ENCODE measurements at regions not wholly inside any gene's neighbourhood (a gene's known extent, or its start where the extent isn't known, plus 50 kb on each side); places are given as distances from the start of the nearest gene placed in this dataset.

DNA sequence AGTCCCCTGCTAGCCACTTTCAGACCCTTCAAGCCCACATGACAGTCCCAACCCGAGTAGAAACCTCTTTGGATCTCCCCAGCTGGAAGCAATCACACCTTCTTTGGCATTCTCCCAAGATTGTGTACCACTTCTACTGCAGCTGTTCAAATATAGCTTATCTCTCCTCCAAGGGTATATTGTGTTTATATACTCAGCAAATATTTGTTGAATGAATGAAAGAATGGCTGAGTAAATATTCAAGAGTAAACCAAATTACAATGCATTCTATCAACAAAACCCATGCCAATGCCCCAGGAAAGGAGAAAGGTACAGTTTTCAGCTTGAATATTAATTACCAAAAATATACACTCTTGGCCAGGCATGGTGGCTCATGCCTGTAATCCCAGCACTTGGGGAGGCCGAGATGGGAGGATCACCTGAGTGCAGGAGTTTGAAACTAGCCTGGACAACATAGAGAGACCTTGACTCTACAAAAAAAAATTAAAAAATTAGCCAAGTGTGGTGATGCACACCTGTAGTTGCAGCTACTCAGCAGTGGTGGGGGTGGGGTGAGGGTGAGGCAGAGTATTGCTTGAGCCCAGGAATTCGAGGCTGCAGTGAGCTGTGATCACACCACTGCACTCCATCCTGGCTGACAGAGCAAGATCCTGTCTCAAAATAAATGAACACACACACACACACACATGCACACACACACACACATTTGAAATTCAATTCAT, 68.5 kb downstream of the NIBAN1 start:
- Histone ChIP-seq H2AFZ (ENCODE audit: low read length) (no peak overlapping the region), H3K9me3 (ENCODE audit: low read length) (no peaks in the 10 kb centered on the region), H3K79me2 (ENCODE audit: low read length) (no peaks in the 10 kb centered on the region), H3K4me3 (ENCODE audit: low read length) (no peak overlapping the region), H3K9me2 (replicated peaks; ENCODE audit: low read length) (no peaks in the 10 kb centered on the region), H3K27ac (ENCODE audit: low read length) (0 out of 2 replicates have a peak overlapping the region, but pooled peaks have one; percentile 20), H3K4me1 (ENCODE audit: insufficient read depth, low read length) (peaks cover 13% of the 10 kb centered on the region), H3K36me3 (ENCODE audit: low read depth, low read length) (no peaks in the 10 kb centered on the region), H3F3A (ENCODE audit: low read length, unreplicated experiment) (no peaks in the 10 kb centered on the region), H3K27me3 (ENCODE audit: low read length) (no peaks in the 10 kb centered on the region), H3K4me2 (ENCODE audit: low read length) (peak overlapping the region; percentile 38), H4K20me1 (ENCODE audit: low read length) (no peaks in the 10 kb centered on the region), H3K9ac (ENCODE audit: low read length) (no peak overlapping the region)
- intact Hi-C loops (cut with micrococcal nuclease) = loop anchor here (10.0 kb wide), 1 partner anchor 49 kb away; no protein-coding TSS in a partner anchor
- TF ChIP-seq, protein P1, sequence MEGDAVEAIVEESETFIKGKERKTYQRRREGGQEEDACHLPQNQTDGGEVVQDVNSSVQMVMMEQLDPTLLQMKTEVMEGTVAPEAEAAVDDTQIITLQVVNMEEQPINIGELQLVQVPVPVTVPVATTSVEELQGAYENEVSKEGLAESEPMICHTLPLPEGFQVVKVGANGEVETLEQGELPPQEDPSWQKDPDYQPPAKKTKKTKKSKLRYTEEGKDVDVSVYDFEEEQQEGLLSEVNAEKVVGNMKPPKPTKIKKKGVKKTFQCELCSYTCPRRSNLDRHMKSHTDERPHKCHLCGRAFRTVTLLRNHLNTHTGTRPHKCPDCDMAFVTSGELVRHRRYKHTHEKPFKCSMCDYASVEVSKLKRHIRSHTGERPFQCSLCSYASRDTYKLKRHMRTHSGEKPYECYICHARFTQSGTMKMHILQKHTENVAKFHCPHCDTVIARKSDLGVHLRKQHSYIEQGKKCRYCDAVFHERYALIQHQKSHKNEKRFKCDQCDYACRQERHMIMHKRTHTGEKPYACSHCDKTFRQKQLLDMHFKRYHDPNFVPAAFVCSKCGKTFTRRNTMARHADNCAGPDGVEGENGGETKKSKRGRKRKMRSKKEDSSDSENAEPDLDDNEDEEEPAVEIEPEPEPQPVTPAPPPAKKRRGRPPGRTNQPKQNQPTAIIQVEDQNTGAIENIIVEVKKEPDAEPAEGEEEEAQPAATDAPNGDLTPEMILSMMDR (conservative IDR thresholded peaks at IDR 0.05; ENCODE audit: low read depth, low read length) = no peak
- no peak for TF ChIP-seq EZH2 (IDR thresholded peaks at IDR 0.05; ENCODE audit: low read length, unreplicated experiment)
- no peak for TF ChIP-seq EZH2phosphoT487 (IDR thresholded peaks at IDR 0.05; ENCODE audit: borderline replicate concordance, low read length)
- peak; percentile 87 for ATAC-seq
- CTCF ChIA-PET = no interaction called here
- POLR2A ChIA-PET (ENCODE audit: unreplicated experiment) = no interaction called here
- DNase-seq = peak; percentile 67
- no TSS peak for BruUV-seq (replicated peaks)

DNA sequence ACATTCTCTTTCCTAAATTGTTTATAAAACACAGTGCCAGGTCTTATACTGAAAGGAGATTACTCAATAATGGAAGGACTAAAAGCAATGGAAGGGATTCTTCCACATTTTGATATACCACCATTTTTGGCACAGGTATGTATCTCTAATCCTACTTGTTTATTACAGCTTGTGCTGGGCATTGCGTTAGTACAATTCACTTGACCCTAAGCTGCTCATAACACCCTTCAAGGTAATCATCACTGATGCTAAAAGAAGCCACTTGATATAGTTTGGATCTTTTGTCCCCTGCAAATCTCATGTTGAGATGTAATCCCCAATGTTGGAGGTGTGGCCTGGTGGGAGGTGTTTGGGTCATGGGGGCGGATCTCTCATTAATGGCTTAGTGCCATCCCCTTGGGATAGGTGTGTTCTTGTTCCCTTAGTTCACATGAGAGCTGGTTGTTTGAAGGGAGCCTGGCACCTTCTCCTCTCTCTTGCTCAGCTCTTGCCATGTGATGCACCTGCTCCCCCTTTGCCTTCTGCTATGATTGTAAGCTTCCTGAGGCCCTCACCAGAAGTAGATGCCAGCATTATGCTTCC, 71.1 kb downstream of the NIBAN1 start:
- no peaks in the 10 kb centered on the region for H3K36me3 ChIP-seq (ENCODE audit: low read depth, low read length)
- no peaks in the 10 kb centered on the region for H3K9me3 ChIP-seq (ENCODE audit: low read length)
- H3K9ac ChIP-seq (ENCODE audit: low read length) = no peak overlapping the region
- ATAC-seq (no peak), DNase-seq (no peak)
- H3K4me2 ChIP-seq (ENCODE audit: low read length) = no peak overlapping the region
- BruUV-seq (replicated peaks) = no TSS peak
- no peak for TF ChIP-seq EZH2 (IDR thresholded peaks at IDR 0.05; ENCODE audit: low read length, unreplicated experiment)
- no peak for TF ChIP-seq EZH2phosphoT487 (IDR thresholded peaks at IDR 0.05; ENCODE audit: borderline replicate concordance, low read length)
- TF ChIP-seq, protein P1 (conservative IDR thresholded peaks at IDR 0.05; ENCODE audit: low read depth, low read length) = no peak
- no peak overlapping the region for H3K27ac ChIP-seq (ENCODE audit: low read length)
- H3K27me3 ChIP-seq (ENCODE audit: low read length) = no peaks in the 10 kb centered on the region
- no peak overlapping the region for H3K4me3 ChIP-seq (ENCODE audit: low read length)
- H4K20me1 ChIP-seq (ENCODE audit: low read length) = no peaks in the 10 kb centered on the region
- no peaks in the 10 kb centered on the region for H3F3A ChIP-seq (ENCODE audit: low read length, unreplicated experiment)
- H3K9me2 ChIP-seq (replicated peaks; ENCODE audit: low read length) = no peaks in the 10 kb centered on the region
- POLR2A ChIA-PET (ENCODE audit: unreplicated experiment) = no interaction called here
- peaks cover 17% of the 10 kb centered on the region for H3K4me1 ChIP-seq (ENCODE audit: insufficient read depth, low read length)
- no peak overlapping the region for H2AFZ ChIP-seq (ENCODE audit: low read length)
- H3K79me2 ChIP-seq (ENCODE audit: low read length) = no peaks in the 10 kb centered on the region
- intact Hi-C loops (cut with micrococcal nuclease) = loop anchor here (10.0 kb wide), 1 partner anchor 52 kb away; no protein-coding TSS in a partner anchor
- CTCF ChIA-PET = no interaction called here

DNA sequence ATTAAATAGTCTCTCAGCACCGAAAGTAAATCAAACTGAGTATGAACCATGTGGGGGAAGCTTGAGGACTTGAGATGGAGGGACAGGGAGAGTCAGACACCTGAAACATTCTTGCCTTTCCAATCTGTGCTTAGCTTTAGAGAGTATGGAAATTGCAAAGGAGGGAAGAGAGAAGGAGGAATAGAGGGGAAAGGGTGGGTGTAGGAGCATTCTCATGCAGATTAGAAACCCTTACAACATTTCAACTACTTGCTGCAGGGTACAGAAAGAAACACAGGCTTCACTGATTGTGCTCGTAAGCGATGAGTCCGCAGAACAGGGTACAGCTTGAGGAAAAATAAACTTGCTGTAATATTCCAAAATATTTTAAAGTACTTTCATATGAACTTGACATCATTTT, 73.8 kb downstream of the NIBAN1 start:
- H3K4me3 ChIP-seq (ENCODE audit: low read length) = no peak overlapping the region
- BruUV-seq (replicated peaks) = no TSS peak
- no peaks in the 10 kb centered on the region for H3K9me2 ChIP-seq (replicated peaks; ENCODE audit: low read length)
- POLR2A ChIA-PET (ENCODE audit: unreplicated experiment) = interaction anchor here (0.6 kb wide), 1 partner anchor 1467 kb away, joined by 3 read pairs; no protein-coding TSS in a partner anchor
- intact Hi-C loops (cut with micrococcal nuclease) = loop anchor here (10.0 kb wide), 1 partner anchor 54 kb away; no protein-coding TSS in a partner anchor
- no peaks in the 10 kb centered on the region for H4K20me1 ChIP-seq (ENCODE audit: low read length)
- H2AFZ ChIP-seq (ENCODE audit: low read length) = no peak overlapping the region
- CTCF ChIA-PET = no interaction called here
- H3K4me2 ChIP-seq (ENCODE audit: low read length) = no peak overlapping the region
- TF ChIP-seq EZH2phosphoT487 (IDR thresholded peaks at IDR 0.05; ENCODE audit: borderline replicate concordance, low read length) = no peak
- no peak for TF ChIP-seq EZH2 (IDR thresholded peaks at IDR 0.05; ENCODE audit: low read length, unreplicated experiment)
- no peaks in the 10 kb centered on the region for H3K79me2 ChIP-seq (ENCODE audit: low read length)
- H3K27me3 ChIP-seq (ENCODE audit: low read length) = no peaks in the 10 kb centered on the region
- DNase-seq (no peak), ATAC-seq (no peak)
- peaks cover 9% of the 10 kb centered on the region for H3K4me1 ChIP-seq (ENCODE audit: insufficient read depth, low read length)
- no peaks in the 10 kb centered on the region for H3F3A ChIP-seq (ENCODE audit: low read length, unreplicated experiment)
- no peaks in the 10 kb centered on the region for H3K36me3 ChIP-seq (ENCODE audit: low read depth, low read length)
- no peaks in the 10 kb centered on the region for H3K9me3 ChIP-seq (ENCODE audit: low read length)
- H3K27ac ChIP-seq (ENCODE audit: low read length) = no peak overlapping the region
- H3K9ac ChIP-seq (ENCODE audit: low read length) = no peak overlapping the region
